ENCODE measurements at regions not wholly inside any gene's neighbourhood (a gene's known extent, or its start where the extent isn't known, plus 50 kb on each side); places are given as distances from the start of the nearest gene placed in this dataset.

DNA sequence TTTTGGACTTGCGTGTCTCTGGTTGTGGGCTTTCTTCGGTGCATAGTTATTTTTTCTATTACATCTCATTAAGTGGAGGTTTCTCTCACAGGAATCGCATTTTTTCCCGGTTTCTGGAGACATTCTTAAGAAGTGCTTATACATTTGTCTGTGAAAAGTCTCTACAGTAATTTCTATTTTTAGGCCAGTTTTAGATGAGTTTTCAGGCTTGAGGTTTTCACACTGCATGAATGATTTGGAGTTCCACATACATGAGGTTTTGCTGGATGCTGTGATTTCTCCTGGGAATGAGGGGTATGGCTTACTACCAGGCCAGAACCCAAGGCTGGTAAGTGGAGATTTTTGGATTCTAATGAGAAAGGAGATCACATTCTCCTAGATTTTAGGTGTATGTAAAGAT is 422.6 kb upstream of the SLIT2 start:
- TF ChIP-seq, protein P1, sequence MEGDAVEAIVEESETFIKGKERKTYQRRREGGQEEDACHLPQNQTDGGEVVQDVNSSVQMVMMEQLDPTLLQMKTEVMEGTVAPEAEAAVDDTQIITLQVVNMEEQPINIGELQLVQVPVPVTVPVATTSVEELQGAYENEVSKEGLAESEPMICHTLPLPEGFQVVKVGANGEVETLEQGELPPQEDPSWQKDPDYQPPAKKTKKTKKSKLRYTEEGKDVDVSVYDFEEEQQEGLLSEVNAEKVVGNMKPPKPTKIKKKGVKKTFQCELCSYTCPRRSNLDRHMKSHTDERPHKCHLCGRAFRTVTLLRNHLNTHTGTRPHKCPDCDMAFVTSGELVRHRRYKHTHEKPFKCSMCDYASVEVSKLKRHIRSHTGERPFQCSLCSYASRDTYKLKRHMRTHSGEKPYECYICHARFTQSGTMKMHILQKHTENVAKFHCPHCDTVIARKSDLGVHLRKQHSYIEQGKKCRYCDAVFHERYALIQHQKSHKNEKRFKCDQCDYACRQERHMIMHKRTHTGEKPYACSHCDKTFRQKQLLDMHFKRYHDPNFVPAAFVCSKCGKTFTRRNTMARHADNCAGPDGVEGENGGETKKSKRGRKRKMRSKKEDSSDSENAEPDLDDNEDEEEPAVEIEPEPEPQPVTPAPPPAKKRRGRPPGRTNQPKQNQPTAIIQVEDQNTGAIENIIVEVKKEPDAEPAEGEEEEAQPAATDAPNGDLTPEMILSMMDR (IDR thresholded peaks at IDR 0.05): no peak
- TF ChIP-seq, protein P2, sequence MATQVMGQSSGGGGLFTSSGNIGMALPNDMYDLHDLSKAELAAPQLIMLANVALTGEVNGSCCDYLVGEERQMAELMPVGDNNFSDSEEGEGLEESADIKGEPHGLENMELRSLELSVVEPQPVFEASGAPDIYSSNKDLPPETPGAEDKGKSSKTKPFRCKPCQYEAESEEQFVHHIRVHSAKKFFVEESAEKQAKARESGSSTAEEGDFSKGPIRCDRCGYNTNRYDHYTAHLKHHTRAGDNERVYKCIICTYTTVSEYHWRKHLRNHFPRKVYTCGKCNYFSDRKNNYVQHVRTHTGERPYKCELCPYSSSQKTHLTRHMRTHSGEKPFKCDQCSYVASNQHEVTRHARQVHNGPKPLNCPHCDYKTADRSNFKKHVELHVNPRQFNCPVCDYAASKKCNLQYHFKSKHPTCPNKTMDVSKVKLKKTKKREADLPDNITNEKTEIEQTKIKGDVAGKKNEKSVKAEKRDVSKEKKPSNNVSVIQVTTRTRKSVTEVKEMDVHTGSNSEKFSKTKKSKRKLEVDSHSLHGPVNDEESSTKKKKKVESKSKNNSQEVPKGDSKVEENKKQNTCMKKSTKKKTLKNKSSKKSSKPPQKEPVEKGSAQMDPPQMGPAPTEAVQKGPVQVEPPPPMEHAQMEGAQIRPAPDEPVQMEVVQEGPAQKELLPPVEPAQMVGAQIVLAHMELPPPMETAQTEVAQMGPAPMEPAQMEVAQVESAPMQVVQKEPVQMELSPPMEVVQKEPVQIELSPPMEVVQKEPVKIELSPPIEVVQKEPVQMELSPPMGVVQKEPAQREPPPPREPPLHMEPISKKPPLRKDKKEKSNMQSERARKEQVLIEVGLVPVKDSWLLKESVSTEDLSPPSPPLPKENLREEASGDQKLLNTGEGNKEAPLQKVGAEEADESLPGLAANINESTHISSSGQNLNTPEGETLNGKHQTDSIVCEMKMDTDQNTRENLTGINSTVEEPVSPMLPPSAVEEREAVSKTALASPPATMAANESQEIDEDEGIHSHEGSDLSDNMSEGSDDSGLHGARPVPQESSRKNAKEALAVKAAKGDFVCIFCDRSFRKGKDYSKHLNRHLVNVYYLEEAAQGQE (IDR thresholded peaks at IDR 0.05; ENCODE audit: insufficient read depth in 1 of 2, low read depth in 2 of 2, low read length in 1 of 2): no peak
- TF ChIP-seq POLR2AphosphoS5 (IDR thresholded peaks at IDR 0.05; ENCODE audit: low read depth, low read length) (no peak), SIN3A (IDR thresholded peaks at IDR 0.05; ENCODE audit: borderline replicate concordance, insufficient read depth, low read depth, low read length) (no peak)

Measured in Panc1 (cell line).